ENCODE measurements at regions not wholly inside any gene's neighbourhood (a gene's known extent, or its start where the extent isn't known, plus 50 kb on each side); places are given as distances from the start of the nearest gene placed in this dataset.

GRCh38 chr18:41268271-41268670 lies 686.8 kb upstream of the PIK3C3 start:
- Histone ChIP-seq H3K9me3 (ENCODE audit: control insufficient read depth in 2 of 3, insufficient read depth in 1 of 3, low read length in 3 of 3) (no peaks in the 10 kb centered on the region), H3K9ac (ENCODE audit: low read length in 3 of 3) (no peak overlapping the region), H3K27ac (ENCODE audit: low read depth in 2 of 2, low read length in 2 of 2) (no peak overlapping the region), H3K4me3 (ENCODE audit: low read length in 3 of 3) (no peak overlapping the region), H3K27me3 (ENCODE audit: control insufficient read depth, insufficient read depth, low read length) (no peaks in the 10 kb centered on the region), H3K4me1 (ENCODE audit: control insufficient read depth in 2 of 3, insufficient read depth in 2 of 3, low read depth in 1 of 3, low read length in 3 of 3) (no peaks in the 10 kb centered on the region), H3K36me3 (ENCODE audit: control insufficient read depth in 2 of 3, insufficient read depth in 3 of 3, low read length in 3 of 3) (no peaks in the 10 kb centered on the region)
- intact Hi-C loops (cut with DNase I), result no loop called here
- TF ChIP-seq CTCF (IDR thresholded peaks at IDR 0.05; ENCODE audit: borderline replicate concordance, extremely low read depth, insufficient read depth), result no peak
- FAIRE-seq, result no peak
- DNase-seq, result no peak

GRCh38 chr18:41266616-41267015 lies 688.4 kb upstream of the PIK3C3 start:
- no peaks in the 10 kb centered on the region for H3K4me1 ChIP-seq (ENCODE audit: control insufficient read depth in 2 of 3, insufficient read depth in 2 of 3, low read depth in 1 of 3, low read length in 3 of 3)
- TF ChIP-seq CTCF (IDR thresholded peaks at IDR 0.05; ENCODE audit: borderline replicate concordance, extremely low read depth, insufficient read depth), result no peak
- H3K36me3 ChIP-seq (ENCODE audit: control insufficient read depth in 2 of 3, insufficient read depth in 3 of 3, low read length in 3 of 3), result no peaks in the 10 kb centered on the region
- FAIRE-seq (no peak), DNase-seq (peak in 2 of 5 donors; percentile 31 to 52)
- no peak overlapping the region for H3K4me3 ChIP-seq (ENCODE audit: low read length in 3 of 3)
- no peak overlapping the region for H3K27ac ChIP-seq (ENCODE audit: low read depth in 2 of 2, low read length in 2 of 2)
- intact Hi-C loops (cut with DNase I), result no loop called here
- H3K9me3 ChIP-seq (ENCODE audit: control insufficient read depth in 2 of 3, insufficient read depth in 1 of 3, low read length in 3 of 3), result no peaks in the 10 kb centered on the region
- H3K27me3 ChIP-seq (ENCODE audit: control insufficient read depth, insufficient read depth, low read length), result no peaks in the 10 kb centered on the region
- H3K9ac ChIP-seq (ENCODE audit: low read length in 3 of 3), result no peak overlapping the region

- DNase-seq, result no peak
- Histone ChIP-seq H3K4me3 (ENCODE audit: low read length in 3 of 3) (no peak overlapping the region), H3K9me3 (ENCODE audit: control insufficient read depth in 2 of 3, insufficient read depth in 1 of 3, low read length in 3 of 3) (no peaks in the 10 kb centered on the region), H3K36me3 (ENCODE audit: control insufficient read depth in 2 of 3, insufficient read depth in 3 of 3, low read length in 3 of 3) (no peaks in the 10 kb centered on the region), H3K4me1 (ENCODE audit: control insufficient read depth in 2 of 3, insufficient read depth in 2 of 3, low read depth in 1 of 3, low read length in 3 of 3) (no peaks in the 10 kb centered on the region), H3K9ac (ENCODE audit: low read length in 3 of 3) (no peak overlapping the region), H3K27me3 (ENCODE audit: control insufficient read depth, insufficient read depth, low read length) (no peaks in the 10 kb centered on the region), H3K27ac (ENCODE audit: low read depth in 2 of 2, low read length in 2 of 2) (no peak overlapping the region)
- TF ChIP-seq CTCF (IDR thresholded peaks at IDR 0.05; ENCODE audit: borderline replicate concordance, extremely low read depth, insufficient read depth), result no peak
- FAIRE-seq, result no peak
- intact Hi-C loops (cut with DNase I), result no loop called here
Measured at GRCh38 chr18:41266204-41266603, 688.8 kb upstream of the PIK3C3 start.

GRCh38 chr18:41265047-41265446 lies 690.0 kb upstream of the PIK3C3 start:
- Histone ChIP-seq H3K36me3 (ENCODE audit: control insufficient read depth in 2 of 3, insufficient read depth in 3 of 3, low read length in 3 of 3) (no peaks in the 10 kb centered on the region), H3K27ac (ENCODE audit: low read depth in 2 of 2, low read length in 2 of 2) (no peak overlapping the region), H3K27me3 (ENCODE audit: control insufficient read depth, insufficient read depth, low read length) (no peaks in the 10 kb centered on the region), H3K4me3 (ENCODE audit: low read length in 3 of 3) (no peak overlapping the region), H3K4me1 (ENCODE audit: control insufficient read depth in 2 of 3, insufficient read depth in 2 of 3, low read depth in 1 of 3, low read length in 3 of 3) (no peaks in the 10 kb centered on the region), H3K9ac (ENCODE audit: low read length in 3 of 3) (no peak overlapping the region), H3K9me3 (ENCODE audit: control insufficient read depth in 2 of 3, insufficient read depth in 1 of 3, low read length in 3 of 3) (no peaks in the 10 kb centered on the region)
- no peak for TF ChIP-seq CTCF (IDR thresholded peaks at IDR 0.05; ENCODE audit: borderline replicate concordance, extremely low read depth, insufficient read depth)
- peak in 2 of 5 donors; percentile 24 to 59 for DNase-seq
- FAIRE-seq, result no peak
- intact Hi-C loops (cut with DNase I), result no loop called here
